ENCODE measurements at regions not wholly inside any gene's neighbourhood (a gene's known extent, or its start where the extent isn't known, plus 50 kb on each side); places are given as distances from the start of the nearest gene placed in this dataset.

DNA sequence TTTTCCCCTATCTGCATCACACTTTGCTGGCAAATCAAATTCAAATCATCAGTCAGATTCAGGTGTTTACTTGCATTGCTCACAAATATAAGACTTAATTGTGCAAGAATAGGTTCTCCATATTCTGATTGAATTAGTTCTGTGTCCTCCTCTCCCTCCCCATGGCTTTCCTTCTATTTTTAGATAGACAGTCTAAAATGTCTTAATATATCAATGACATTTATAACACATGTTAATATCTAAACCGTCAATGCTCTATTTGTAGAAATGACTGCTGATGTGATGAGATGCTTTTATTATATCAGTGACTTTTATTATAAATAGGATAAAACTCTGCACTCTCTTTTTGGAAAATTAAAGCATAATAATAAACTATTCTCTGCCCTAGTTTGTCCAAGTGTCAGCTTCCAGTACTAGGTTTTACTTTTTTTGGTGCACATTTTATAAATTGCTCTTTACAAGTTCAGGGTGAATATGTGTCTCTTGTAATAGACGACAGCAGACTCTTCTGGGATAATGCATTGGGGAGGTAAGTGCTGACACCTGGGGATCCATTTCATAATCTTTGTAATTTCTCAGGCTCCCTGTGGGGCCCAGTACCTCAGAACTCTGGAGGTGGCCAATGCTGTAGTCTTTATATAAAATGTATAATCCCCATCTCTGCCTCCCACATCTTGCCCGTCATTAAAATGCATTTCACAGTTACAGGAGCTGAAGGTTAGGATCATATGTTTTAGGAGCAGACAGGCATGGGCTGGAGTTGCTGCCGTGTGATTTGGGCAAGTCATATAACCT, 321.5 kb downstream of the BRINP1 start (continued):
- TF ChIP-seq NR3C1 (CRISPR knock-in tag; conservative IDR thresholded peaks at IDR 0.05; ENCODE audit: low read depth) (no peak), MXD4 (CRISPR knock-in tag; IDR thresholded peaks at IDR 0.05; ENCODE audit: borderline replicate concordance) (no peak), GTF2I (CRISPR knock-in tag; conservative IDR thresholded peaks at IDR 0.05) (no peak), JAZF1 (CRISPR knock-in tag; IDR thresholded peaks at IDR 0.05) (no peak)
- TF ChIP-seq, protein P1, sequence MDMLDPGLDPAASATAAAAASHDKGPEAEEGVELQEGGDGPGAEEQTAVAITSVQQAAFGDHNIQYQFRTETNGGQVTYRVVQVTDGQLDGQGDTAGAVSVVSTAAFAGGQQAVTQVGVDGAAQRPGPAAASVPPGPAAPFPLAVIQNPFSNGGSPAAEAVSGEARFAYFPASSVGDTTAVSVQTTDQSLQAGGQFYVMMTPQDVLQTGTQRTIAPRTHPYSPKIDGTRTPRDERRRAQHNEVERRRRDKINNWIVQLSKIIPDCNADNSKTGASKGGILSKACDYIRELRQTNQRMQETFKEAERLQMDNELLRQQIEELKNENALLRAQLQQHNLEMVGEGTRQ (CRISPR knock-in tag; IDR thresholded peaks at IDR 0.05) = no peak
- TF ChIP-seq, protein P2, sequence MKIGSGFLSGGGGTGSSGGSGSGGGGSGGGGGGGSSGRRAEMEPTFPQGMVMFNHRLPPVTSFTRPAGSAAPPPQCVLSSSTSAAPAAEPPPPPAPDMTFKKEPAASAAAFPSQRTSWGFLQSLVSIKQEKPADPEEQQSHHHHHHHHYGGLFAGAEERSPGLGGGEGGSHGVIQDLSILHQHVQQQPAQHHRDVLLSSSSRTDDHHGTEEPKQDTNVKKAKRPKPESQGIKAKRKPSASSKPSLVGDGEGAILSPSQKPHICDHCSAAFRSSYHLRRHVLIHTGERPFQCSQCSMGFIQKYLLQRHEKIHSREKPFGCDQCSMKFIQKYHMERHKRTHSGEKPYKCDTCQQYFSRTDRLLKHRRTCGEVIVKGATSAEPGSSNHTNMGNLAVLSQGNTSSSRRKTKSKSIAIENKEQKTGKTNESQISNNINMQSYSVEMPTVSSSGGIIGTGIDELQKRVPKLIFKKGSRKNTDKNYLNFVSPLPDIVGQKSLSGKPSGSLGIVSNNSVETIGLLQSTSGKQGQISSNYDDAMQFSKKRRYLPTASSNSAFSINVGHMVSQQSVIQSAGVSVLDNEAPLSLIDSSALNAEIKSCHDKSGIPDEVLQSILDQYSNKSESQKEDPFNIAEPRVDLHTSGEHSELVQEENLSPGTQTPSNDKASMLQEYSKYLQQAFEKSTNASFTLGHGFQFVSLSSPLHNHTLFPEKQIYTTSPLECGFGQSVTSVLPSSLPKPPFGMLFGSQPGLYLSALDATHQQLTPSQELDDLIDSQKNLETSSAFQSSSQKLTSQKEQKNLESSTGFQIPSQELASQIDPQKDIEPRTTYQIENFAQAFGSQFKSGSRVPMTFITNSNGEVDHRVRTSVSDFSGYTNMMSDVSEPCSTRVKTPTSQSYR (CRISPR knock-in tag; IDR thresholded peaks at IDR 0.05) = no peak
- TF ChIP-seq, protein P3, sequence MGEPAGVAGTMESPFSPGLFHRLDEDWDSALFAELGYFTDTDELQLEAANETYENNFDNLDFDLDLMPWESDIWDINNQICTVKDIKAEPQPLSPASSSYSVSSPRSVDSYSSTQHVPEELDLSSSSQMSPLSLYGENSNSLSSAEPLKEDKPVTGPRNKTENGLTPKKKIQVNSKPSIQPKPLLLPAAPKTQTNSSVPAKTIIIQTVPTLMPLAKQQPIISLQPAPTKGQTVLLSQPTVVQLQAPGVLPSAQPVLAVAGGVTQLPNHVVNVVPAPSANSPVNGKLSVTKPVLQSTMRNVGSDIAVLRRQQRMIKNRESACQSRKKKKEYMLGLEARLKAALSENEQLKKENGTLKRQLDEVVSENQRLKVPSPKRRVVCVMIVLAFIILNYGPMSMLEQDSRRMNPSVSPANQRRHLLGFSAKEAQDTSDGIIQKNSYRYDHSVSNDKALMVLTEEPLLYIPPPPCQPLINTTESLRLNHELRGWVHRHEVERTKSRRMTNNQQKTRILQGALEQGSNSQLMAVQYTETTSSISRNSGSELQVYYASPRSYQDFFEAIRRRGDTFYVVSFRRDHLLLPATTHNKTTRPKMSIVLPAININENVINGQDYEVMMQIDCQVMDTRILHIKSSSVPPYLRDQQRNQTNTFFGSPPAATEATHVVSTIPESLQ (CRISPR knock-in tag; IDR thresholded peaks at IDR 0.05) = no peak
- TF ChIP-seq, protein P4, sequence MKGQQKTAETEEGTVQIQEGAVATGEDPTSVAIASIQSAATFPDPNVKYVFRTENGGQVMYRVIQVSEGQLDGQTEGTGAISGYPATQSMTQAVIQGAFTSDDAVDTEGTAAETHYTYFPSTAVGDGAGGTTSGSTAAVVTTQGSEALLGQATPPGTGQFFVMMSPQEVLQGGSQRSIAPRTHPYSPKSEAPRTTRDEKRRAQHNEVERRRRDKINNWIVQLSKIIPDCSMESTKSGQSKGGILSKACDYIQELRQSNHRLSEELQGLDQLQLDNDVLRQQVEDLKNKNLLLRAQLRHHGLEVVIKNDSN (CRISPR knock-in tag; IDR thresholded peaks at IDR 0.05) = no peak

DNA sequence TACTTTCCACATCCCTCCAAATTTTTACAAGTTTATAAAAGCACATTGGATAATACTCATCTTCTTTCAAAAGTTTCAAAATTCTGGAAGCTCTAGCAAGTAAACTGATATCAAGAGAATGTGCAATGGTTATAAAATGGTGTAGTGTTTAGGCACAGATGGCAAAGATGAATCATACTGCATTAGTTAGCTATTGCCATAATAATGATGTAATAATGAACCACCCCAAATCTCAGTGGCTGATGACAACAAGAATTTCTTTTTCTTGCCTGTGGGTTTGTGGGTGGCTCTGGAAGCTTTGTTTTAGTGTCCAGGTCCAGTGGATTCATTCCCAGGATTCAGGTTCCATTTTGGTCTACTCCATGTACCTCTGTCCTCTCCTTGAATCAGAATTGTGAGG, 319.0 kb downstream of the BRINP1 start:
- Mint-ChIP-seq H3K4me3 (no peak overlapping the region), H3K27ac (no peak overlapping the region), H3K36me3 (no peaks in the 10 kb centered on the region), H3K4me1 (peaks cover 24% of the 10 kb centered on the region), H3K27me3 (ENCODE audit: low read depth) (no peaks in the 10 kb centered on the region), H3K9me3 (no peaks in the 10 kb centered on the region)
- TF ChIP-seq IRF2 (CRISPR knock-in tag; IDR thresholded peaks at IDR 0.05; ENCODE audit: borderline replicate concordance, low read depth) (no peak), MYBL2 (CRISPR knock-in tag; IDR thresholded peaks at IDR 0.05) (no peak), ZNF416 (CRISPR knock-in tag; IDR thresholded peaks at IDR 0.05) (no peak), TEAD4 (CRISPR knock-in tag; IDR thresholded peaks at IDR 0.05) (no peak), ZNF423 (CRISPR knock-in tag; IDR thresholded peaks at IDR 0.05) (no peak), NFYB (CRISPR knock-in tag; conservative IDR thresholded peaks at IDR 0.05; ENCODE audit: low read depth) (no peak)
- TF ChIP-seq, protein P5, sequence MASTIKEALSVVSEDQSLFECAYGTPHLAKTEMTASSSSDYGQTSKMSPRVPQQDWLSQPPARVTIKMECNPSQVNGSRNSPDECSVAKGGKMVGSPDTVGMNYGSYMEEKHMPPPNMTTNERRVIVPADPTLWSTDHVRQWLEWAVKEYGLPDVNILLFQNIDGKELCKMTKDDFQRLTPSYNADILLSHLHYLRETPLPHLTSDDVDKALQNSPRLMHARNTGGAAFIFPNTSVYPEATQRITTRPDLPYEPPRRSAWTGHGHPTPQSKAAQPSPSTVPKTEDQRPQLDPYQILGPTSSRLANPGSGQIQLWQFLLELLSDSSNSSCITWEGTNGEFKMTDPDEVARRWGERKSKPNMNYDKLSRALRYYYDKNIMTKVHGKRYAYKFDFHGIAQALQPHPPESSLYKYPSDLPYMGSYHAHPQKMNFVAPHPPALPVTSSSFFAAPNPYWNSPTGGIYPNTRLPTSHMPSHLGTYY (CRISPR knock-in tag; IDR thresholded peaks at IDR 0.05) = no peak
- TF ChIP-seq, protein P6, sequence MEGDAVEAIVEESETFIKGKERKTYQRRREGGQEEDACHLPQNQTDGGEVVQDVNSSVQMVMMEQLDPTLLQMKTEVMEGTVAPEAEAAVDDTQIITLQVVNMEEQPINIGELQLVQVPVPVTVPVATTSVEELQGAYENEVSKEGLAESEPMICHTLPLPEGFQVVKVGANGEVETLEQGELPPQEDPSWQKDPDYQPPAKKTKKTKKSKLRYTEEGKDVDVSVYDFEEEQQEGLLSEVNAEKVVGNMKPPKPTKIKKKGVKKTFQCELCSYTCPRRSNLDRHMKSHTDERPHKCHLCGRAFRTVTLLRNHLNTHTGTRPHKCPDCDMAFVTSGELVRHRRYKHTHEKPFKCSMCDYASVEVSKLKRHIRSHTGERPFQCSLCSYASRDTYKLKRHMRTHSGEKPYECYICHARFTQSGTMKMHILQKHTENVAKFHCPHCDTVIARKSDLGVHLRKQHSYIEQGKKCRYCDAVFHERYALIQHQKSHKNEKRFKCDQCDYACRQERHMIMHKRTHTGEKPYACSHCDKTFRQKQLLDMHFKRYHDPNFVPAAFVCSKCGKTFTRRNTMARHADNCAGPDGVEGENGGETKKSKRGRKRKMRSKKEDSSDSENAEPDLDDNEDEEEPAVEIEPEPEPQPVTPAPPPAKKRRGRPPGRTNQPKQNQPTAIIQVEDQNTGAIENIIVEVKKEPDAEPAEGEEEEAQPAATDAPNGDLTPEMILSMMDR (IDR thresholded peaks at IDR 0.05) = no peak
- ChIA-PET POLR2A (no interaction called here), CTCF (no interaction called here)
- ATAC-seq = no peak
- DNase-seq (ENCODE audit: low spot score) = no peak

Data from WTC11 (cell line).